ENCODE measurements at regions not wholly inside any gene's neighbourhood (a gene's known extent, or its start where the extent isn't known, plus 50 kb on each side); places are given as distances from the start of the nearest gene placed in this dataset.
"Not testable (repeated sequence)": the region's sequence is repeated elsewhere in the genome, so short reads cannot be mapped to it uniquely, and the experiment has no call there.

DNA sequence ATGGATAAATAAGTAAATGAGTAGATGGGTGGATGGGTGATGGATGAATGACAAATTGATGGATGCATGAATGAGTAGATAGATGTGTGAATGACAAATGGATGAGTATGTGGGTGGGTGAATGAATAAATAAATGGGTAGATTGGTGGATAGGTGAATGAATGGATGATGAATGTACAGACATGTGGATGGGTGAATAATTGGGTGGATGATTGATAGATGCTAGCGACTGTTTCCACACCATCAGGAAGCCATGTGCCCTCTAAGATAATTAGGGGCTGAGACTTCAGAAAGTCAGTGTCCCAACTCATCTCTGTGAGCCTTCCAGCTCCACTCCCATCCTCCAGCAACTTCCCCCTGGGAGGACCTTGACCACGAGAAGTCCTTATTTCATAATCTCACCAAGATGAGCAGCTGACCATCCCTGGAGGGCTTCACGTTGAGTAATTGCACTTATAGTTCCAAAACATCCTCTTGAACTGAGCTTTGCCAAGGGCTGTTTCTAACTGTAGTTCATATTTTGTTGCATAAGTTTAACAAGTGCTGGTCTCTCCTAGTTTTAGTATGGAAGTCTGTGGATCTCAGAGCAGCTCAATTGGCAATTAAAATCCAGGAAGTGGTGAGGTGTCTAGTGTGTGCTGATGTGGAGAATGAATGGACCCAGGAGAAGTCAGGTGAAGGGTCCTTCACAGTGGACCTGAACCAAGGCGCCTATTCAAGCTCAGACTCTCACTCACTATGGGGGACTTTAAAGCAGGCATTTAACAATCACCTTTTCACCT, 295.7 kb downstream of the ADGRD1 start:
- no peak for DNase-seq

DNA sequence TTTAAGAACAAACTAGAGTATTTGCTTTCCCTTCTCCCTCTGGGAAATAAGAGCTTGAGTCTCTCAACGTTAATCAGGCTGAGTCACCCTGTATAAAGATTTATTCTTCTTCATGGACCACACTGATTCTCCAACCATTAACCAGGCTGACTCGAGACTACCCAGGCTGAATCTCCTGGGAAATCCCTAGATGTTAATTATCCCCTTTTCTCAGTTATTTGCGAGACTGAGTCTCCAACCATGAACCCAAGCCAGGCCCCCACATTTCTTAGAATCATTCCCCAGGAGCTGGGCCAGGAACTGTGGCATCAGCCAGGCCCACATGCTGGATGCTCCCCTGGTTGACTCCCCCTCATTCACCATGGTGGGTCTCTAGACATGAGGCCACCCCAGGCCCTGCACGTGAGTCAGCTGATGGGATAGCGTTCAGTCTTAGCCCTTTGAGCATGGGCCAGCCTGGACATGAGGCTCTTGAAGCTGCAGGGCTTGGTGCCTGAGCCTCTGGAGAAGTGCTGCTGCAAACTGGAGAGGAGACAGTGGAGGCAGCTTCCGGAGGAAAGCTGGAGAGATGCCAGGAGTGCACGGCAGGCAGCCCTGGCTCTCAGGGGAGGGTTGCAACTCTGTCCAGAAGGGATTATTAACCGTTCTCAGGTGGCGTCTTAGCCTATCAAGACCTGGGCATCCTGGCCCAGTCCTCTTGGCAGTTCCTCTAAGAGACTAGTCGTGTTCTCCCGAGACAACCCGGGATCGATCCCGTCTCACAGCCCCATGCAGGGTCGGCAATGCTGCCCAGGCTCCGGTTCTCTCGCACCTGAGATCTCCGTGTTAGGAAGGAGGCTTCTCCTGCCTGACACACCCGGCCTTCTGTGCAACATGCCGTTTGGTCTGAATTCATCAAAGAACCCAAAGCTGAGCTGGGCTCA, 296.6 kb downstream of the ADGRD1 start:
- DNase-seq: no peak

DNA sequence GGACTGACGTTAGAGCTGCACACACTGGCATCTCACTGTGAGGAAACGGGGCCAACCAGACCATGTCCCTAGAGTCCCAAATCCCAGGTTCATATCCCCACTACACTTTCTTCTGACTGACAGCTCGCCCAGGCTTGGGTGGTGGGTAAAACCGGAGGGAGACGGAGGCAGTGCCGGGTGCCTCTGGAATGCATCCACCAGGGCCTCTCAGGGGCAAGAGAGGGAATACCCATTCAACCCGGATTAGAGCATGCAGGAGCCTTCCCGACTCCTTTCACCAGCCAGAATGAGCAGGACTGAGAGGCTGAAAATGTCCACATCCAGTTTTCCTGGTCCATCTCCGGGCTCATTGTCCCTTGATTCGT, 297.2 kb downstream of the ADGRD1 start:
- DNase-seq: no peak

DNA sequence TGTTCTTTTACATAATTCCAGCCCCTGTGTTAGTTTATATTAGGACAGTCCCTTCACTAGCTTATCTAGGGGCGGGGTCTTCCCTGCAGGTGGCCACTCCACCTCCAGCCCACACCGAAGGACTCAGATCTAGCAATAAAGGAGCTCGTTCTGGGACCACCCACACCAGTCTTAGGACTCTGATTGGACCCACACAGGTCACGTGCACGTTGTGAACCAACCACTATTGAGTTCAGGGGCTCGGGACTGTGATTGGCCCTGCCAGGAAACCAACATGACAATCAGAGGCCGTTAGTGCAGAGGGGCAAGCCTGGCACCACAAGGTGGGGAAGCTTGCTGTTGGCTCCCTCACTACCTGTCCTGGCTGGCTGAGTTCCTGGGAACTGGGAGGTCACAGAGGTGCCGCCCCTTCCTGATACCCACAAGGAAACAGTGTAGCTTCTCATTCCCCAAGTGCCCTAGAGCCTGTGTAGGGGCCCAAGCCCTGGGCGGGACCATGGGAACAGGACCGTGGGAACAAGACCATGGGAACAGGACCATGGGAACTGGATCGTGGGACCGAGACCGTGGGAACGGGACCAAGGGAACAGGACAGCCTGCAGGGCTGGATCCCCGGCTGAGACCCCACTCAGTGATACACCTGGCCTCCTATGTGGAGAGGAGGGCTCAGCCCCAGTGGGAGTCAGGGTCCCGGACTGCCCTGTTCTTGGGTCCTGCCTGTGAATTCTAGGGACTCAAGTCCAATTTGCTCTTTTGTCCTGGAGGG, 297.8 kb downstream of the ADGRD1 start:
- DNase-seq: no peak

DNA sequence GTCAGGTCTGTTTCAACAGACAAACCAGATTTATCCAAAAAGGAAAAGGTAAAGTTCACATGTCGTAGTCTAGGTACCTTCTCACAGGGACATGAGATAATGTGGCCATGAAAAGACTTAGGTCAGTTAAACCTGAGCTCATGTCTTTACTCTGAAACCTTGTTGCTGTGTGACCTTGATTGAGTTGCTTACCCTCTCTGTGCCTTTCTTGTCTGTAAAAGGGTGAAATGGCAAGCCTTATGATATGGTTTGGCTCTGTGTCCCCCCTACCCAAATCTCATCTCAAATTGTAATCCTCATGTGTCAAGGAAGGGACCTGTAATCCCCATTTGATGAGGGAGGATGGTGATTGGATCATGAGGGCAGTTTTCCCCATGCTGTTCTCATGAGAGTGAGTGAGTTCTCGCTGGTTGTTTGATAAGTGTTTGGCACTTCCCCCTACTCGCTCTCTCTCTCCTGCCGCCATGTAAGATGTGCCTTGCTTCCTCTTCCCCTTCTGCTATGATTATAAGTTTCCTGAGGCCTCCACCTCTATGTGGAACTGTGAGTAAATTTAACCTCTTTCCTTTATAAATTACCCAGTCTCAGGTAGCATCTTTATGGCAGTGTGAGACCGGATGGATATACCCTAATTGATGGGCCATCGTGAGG, 299.8 kb downstream of the ADGRD1 start:
- no peak for DNase-seq

DNA sequence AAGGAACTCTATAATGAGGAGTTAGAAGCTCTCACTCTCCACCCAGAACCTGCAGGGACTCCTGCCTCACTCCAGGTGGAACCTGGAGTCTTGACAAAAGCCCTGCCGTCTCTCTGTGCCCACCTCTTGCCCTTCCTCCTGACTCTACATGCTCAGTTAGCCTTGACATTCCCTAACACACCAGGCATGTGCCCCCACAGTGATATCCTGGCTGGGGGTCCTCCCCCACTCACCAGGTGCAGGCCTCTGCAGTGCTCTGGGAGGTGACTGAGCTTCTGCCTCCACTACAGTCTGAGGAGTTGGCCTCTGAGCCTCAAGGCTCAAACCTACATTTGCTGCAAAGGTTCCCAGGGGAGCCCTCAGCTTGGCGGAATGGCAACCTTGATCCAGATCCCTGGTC, 300.7 kb downstream of the ADGRD1 start:
- DNase-seq: no peak

DNA sequence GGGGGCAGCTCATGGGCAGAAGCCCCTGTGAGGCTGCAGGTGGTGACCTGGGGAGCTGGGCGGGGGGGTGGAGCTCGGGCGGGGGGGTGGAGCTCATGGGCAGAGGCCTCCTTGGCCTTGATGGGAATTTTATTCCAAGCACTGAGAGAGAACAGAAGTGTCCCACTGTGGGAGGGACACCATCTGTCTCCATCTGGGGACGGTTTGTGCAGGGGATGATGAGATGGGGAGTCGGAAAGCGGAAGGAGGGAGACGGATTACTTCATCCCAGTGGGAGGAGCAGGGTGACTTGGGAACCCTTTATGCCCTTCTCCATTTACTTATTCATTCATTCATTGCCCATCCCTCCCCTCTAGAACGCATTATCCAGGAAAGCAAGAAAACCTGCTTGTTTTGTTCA, 304.7 kb downstream of the ADGRD1 start:
- DNase-seq: no peak

DNA sequence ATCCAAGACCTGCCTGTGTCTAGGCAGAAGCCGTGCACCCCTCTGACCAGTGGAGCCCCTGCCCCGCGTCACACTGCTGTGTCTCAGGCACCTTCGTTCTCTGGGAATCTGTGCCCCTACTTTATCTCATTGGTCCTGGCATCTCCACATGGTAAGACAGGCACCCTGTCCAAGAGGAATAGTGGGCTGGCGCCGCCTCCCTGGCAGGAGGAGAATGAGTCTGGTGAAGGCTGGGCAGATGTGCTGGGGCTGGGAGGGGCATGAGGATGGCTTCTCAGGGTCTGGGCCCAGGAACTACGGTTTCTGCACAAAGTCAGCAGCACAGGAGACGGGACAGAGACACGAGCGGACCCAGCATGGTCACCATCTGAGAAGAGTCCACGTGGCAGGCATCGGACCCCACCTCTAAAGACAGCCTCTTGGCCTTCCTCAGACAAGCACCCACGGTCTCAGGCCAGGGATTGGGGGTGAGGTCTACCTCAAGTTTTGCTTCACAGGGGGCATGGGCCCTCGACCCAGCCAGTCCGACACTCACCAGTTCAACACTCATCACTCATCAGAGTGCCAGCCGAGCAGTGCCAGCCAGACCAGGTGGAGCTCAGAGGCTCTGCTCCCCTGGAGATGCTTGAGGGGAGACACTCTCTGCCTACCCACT, 306.7 kb downstream of the ADGRD1 start:
- DNase-seq: no peak

DNA sequence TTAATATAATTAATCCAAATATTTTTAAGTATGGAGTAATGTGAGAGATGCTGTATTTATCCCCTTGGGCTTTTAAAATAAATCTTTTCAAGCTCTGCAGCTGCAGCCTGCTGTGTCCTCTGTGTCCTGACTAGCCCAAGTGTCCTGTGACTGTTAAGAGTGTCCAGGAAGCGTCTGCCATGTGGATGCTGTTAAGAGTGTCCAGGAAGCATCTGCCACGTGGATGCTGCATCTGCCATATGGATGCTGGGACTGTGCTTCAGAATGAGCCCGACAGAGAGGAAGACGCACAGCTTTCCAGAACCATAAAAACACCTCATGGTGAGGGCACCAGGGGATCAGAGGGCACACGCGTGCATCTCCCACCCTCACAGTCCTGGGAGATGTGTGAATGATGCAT, 307.2 kb downstream of the ADGRD1 start:
- DNase-seq: no peak

DNA sequence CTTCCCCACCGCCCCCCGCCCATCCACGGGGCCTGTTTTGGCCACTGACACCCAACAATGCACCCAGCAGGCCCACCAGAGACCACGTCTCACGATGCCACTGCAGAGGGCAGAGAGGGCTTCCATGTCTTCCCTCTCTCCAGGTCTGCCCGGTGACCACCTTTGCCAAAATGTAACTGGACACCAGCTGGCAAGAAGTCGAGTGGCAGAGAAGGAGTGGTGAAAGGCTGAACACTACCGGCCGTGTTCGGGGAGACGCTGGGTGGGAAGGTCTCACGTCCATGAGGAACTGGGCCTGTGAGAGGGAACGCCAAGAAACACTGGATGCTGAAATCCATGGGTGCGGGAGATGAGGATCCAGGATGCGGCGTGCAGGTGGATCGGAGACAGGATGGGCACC, 308.2 kb downstream of the ADGRD1 start:
- DNase-seq: no peak

DNA sequence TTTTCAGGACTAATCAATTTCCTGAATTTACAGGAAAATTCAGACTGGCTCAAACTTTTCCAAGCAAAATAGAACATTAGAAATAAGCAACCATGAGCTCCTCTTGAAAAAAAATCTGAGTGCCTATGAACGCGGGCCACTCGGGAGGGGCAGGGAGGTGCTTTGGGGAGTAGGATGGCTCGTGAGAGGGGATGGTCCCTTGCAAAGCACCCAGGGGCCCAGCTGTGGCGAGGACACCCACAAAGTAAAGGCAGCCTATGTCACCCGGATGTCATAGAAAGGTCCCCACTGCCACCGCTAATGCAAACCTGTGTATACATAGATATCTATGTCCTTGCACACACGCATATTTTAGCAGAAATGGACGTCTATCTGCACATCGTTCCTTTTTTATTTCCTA, 309.9 kb downstream of the ADGRD1 start:
- DNase-seq: no peak

DNA sequence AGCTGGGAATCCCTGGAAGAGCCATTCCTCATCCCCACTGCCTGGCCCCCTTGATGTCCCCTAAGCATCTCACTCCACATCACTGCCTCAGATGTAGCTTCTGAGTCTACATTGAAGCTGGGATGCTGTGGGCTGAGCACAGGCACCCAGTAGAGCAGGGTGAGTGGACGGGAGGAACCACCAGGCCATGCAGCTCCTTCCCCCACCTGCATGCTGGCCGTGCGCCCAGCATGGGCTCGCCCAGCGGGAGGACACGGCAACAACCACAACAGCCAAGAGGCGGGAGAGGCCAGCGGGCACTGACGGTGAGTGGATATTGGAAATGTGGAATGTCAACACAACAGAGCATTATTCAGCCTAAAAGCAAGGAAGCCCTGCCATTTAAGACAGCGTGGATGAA, 310.9 kb downstream of the ADGRD1 start:
- no peak for DNase-seq

DNA sequence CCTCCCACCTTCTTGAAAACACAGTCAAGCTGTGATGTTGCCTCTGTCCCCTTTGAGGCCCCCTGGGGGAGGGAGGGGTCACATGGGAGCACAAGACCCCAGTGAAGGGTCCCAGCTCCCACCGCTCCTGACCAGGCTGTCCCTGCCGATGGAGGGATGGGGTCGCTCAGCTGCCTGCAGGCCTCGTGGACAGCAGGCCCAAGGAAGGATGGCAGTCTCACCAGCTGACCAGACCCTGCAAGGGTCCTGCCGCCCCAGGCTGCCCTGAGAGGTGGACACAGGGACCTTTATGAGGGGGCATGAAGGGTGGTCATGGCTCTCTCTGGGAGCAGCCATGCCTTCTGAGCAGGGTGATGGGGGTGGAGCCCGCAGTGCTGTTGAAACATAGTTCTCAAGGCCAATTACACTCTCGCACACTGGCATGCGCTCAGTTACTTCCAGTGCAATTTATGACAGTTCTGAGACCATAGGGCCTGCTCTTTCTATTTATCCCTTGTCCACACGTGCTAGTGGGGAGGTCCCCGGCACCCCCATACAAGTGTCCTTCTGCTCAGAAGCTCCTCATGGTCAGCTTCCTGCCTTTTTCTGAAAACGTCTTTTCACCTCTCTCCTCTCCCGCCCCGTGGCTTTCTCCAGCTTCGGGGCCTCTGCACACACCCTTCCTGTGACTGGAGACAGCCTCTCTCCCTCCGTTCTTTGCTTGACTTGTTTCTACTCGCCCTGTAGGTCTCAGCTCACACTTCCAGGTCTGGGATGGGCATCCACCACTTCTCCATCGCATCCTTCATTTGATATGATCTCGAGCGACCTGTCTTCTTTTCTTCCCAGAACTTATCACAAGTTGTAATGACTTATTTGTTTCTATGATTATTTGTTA, 313.1 kb downstream of the ADGRD1 start:
- DNase-seq: no peak

DNA sequence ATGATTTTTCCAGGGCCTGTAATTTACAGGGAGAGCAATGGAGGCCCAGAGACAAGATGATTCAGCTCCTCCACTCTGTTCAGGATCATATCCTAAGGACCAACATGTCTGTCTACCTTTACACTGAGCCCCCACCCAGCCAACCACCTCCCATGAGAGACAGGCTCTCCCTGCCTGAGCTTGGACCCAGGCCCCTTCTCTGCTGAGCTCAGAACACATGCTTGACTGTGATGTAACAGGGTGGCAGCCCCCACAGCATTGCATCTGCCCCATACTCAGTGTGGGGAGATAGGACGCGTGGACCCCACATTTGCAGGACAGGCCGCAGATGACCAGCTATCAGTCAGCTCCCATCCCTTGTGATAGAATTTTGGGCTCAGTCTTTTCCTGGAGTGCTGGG, 313.9 kb downstream of the ADGRD1 start:
- DNase-seq: no peak

DNA sequence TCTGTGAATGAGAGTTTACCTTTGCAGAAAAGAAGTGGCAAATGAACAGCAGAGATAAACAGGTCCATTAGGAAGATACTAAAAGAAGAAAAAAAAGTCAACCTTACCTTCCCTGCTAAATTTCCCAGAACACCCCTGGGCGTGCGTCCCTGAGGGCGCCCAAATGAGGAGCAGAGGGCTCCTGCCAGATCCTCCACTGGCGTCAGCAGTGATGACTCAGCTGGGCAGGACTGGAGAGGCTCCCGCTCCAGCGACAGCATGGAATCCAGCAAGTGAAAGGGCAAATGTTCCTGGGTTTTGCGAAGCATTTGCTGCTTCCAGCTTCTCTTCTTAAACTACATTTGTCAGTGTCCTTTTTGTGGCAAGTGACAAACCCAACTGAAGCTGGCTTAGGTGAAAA, 314.4 kb downstream of the ADGRD1 start:
- peak in 9 of 56 donors; percentile 5 to 32 (median 13) for DNase-seq

DNA sequence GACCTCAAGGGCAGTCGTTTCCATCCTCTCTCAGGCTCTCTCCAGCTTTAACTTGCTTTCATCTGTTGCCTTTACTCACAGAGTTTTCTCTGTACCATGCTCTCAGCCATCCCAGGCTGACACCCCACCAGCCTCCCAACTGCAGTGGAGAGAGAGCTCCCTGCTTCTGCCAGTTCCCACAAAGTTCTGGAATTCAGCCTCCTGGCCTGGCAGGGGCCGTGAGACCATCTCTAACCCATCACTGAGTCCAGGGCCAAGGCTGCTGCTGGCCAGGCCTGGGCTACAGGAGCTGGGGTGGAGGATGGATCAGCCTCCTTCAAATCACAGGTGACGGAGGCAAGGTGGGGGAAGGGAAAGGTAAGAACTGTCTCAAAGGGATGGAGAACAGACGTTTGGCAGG, 314.9 kb downstream of the ADGRD1 start:
- DNase-seq: not testable (repeated sequence)

DNA sequence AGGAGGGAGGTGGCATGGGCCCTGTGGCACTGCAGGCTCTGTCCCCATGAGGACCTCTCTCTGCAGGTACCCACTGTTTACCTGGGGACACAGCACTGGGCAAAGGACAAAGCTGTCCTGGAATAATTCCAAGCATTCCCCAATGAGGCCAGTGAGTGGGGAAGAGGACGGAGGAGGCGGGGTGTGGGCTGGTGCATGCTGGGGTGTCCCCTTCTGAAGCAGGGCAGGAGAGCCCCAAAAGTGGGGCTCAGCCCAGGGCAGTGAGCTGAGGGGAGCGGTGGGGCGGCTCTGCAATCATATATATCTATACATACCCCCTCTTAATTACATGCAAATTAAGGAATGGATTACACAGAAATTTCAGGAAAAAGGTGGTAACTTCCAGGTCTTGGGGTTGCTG, 315.8 kb downstream of the ADGRD1 start:
- no peak for DNase-seq

DNA sequence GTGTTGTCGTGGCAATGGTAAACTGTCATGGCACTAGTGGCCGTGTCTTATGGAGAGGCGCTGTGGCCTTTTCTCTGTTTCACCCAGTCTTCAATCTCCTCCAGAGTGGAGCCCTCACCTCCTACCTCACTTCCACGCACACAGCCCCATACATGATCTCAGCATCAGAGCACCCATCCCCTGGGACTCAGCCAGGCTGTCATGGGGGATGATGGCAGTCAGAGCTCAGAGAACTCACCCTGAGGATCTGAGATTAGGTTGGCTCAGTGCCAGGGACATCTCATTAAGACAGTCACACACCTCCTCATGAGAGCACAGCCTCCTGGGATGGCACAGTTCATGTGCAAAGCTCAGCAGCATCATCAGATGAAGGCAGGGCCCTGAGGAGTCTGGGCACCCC, 316.3 kb downstream of the ADGRD1 start:
- DNase-seq: peak in 8 of 56 donors; percentile 8 to 40 (median 24)

DNA sequence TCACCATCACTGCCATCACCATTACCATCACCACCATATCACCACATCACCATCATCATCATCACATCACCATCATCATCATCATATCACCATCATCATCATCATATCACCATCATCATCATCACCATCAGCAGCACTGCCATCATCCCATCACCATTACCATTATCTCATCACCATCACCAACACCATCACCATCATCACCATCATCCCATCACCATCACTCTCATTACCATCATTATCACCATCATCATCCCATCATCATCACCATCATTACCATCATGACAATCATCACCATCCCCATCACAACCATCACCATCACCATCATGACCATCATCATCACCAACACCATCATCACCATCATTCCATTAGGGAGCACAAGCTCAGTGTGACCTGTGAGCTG, 318.0 kb downstream of the ADGRD1 start:
- no peak for DNase-seq

DNA sequence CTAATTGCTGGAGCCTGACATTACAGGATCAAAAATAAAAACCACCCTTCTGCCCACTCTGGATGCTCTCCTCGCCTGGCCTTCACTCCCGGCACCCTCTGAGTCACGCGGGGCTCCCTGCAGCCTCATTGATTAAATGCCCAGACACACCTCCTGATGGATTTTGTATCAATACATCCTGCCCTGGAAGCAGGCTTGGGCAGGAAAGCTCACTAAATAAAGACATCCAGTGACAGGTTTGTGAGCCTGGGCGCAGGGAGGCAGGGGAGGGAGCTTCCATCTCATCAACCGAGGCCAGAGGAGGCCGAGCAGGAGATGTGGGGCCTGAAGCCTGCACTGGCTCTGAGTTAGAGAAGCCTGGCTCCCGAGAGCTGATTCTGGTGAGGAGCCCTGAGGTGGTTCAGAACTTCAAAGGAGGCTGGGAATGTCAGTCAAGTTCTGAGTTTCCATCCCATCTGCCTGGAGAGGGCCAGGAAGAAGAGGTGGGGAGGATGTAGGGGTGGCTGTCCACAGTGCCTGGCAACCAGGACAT, 318.6 kb downstream of the ADGRD1 start:
- DNase-seq: not testable (repeated sequence)
